IMR-90 (cell line): ENCODE measurements at regions not wholly inside any gene's neighbourhood (a gene's known extent, or its start where the extent isn't known, plus 50 kb on each side); places are given as distances from the start of the nearest gene placed in this dataset.

Source experiments
- BHLHE40 ChIP-seq: fragments of 150-350 bp; IDR thresholded peaks from 2 replicates; pipeline ENCODE4 v1.6.1; 2016; ENCODE audit warnings: mild to moderate bottlenecking, low read depth, low read length
- CHD1 ChIP-seq: IDR thresholded peaks from 2 replicates; pipeline ENCODE4 v1.6.1; 2012; ENCODE audit warnings: low read depth, low read length, improper control_type of control experiment
- CTCF ChIP-seq: conservative IDR thresholded peaks from 2 replicates; pipeline ENCODE4 v1.5.1; 2012; ENCODE audit warnings: mild to moderate bottlenecking, low read depth, low read length, improper control_type of control experiment
- MXI1 ChIP-seq: IDR thresholded peaks from 2 replicates; pipeline ENCODE4 v1.6.1; 2012; ENCODE audit warnings: low read depth, mild to moderate bottlenecking, low read length, moderate library complexity, borderline replicate concordance
- POLR2A ChIP-seq: IDR thresholded peaks from 2 replicates; pipeline ENCODE4 v1.6.1; 2012; ENCODE audit warnings: mild to moderate bottlenecking, low read depth, low read length
- RFX5 ChIP-seq: IDR thresholded peaks from 2 replicates; pipeline ENCODE4 v1.8.0; 2012; ENCODE audit warnings: low read depth, mild to moderate bottlenecking, low read length, moderate library complexity
- SMC3 ChIP-seq: fragments of 150-350 bp; IDR thresholded peaks from 2 replicates; pipeline ENCODE4 v1.6.1; 2016; ENCODE audit warnings: low read depth, mild to moderate bottlenecking, antibody characterized with exemption, low read length, moderate library complexity
- TF ChIP-seq, protein P1 (sequence below): fragments of 150-350 bp; IDR thresholded peaks from 2 replicates; pipeline ENCODE4 v1.6.1; 2017; ENCODE audit warnings: mild to moderate bottlenecking, antibody characterized with exemption, low read length, low read depth

GRCh38 chr19:27676334-27676733, 1536.6 kb downstream of the UQCRFS1 start:
- TF ChIP-seq CTCF (no peak), POLR2A (no peak), CHD1 (no peak), SMC3 (no peak), RFX5 (no peak), MXI1 (no peak), BHLHE40 (no peak)
- TF ChIP-seq, protein P1, sequence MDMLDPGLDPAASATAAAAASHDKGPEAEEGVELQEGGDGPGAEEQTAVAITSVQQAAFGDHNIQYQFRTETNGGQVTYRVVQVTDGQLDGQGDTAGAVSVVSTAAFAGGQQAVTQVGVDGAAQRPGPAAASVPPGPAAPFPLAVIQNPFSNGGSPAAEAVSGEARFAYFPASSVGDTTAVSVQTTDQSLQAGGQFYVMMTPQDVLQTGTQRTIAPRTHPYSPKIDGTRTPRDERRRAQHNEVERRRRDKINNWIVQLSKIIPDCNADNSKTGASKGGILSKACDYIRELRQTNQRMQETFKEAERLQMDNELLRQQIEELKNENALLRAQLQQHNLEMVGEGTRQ: no peak
